ENCODE measurements at regions not wholly inside any gene's neighbourhood (a gene's known extent, or its start where the extent isn't known, plus 50 kb on each side); places are given as distances from the start of the nearest gene placed in this dataset.

DNA sequence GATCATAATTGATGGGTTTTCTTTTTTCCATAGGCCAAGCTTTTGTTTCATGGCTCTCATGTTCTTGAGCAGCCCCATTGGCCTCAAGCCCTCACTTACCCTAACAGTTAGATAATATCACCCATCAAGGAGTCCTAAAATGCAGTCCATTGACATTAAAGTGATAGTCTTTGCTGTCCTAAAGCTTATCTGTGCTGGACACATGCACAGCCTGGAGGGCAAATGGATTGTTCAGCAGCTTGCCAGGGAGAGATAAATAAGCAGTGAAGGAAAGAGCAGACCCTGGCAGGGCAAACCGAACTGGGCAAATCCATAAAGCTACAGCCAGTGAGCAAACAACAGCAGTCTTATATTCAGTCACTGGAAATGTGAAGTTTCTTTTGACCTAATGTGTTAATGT, 199.6 kb upstream of the MID1 start:
- Mint-ChIP-seq H3K27me3 (no peaks in the 10 kb centered on the region), H3K9me3 (no peaks in the 10 kb centered on the region), H3K4me3 (no peak overlapping the region), H3K4me1 (no peaks in the 10 kb centered on the region), H3K36me3 (ENCODE audit: low read depth) (no peaks in the 10 kb centered on the region), H3K27ac (no peak overlapping the region)
- ATAC-seq (ENCODE audit: low read depth) (no peak), DNase-seq (no peak)
- TF ChIP-seq, protein P1, sequence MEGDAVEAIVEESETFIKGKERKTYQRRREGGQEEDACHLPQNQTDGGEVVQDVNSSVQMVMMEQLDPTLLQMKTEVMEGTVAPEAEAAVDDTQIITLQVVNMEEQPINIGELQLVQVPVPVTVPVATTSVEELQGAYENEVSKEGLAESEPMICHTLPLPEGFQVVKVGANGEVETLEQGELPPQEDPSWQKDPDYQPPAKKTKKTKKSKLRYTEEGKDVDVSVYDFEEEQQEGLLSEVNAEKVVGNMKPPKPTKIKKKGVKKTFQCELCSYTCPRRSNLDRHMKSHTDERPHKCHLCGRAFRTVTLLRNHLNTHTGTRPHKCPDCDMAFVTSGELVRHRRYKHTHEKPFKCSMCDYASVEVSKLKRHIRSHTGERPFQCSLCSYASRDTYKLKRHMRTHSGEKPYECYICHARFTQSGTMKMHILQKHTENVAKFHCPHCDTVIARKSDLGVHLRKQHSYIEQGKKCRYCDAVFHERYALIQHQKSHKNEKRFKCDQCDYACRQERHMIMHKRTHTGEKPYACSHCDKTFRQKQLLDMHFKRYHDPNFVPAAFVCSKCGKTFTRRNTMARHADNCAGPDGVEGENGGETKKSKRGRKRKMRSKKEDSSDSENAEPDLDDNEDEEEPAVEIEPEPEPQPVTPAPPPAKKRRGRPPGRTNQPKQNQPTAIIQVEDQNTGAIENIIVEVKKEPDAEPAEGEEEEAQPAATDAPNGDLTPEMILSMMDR (IDR thresholded peaks at IDR 0.05): no peak
- ChIA-PET CTCF (no interaction called here), POLR2A (no interaction called here)
- intact Hi-C loops (cut with micrococcal nuclease): no loop called here

DNA sequence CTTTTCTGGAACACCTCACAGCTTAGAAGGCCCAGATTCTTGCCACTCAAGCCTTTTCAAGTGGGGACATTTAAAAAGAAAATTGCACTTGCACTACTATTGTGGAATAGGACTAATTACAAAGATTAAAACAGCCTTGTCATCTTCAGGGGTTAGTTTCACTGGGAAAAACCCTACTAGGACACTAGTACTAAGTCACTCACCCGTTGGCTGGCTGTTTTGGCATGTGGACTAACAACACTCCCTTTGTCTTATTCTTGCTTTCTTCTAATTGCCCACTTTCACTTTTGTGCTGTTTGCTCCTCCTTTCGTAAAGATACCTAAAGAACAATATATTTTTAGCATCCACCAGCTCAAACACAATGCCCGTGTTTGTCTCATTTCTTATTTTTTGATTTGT, 200.9 kb upstream of the MID1 start:
- DNase-seq: no peak
- POLR2A ChIA-PET: no interaction called here
- Mint-ChIP-seq H3K27me3 (no peaks in the 10 kb centered on the region), H3K4me3 (no peak overlapping the region), H3K4me1 (no peaks in the 10 kb centered on the region), H3K36me3 (ENCODE audit: low read depth) (no peaks in the 10 kb centered on the region), H3K9me3 (no peaks in the 10 kb centered on the region), H3K27ac (no peak overlapping the region)
- intact Hi-C loops (cut with micrococcal nuclease): no loop called here
- no peak for ATAC-seq (ENCODE audit: low read depth)
- TF ChIP-seq, protein P1 (IDR thresholded peaks at IDR 0.05): no peak
- CTCF ChIA-PET: no interaction called here

DNA sequence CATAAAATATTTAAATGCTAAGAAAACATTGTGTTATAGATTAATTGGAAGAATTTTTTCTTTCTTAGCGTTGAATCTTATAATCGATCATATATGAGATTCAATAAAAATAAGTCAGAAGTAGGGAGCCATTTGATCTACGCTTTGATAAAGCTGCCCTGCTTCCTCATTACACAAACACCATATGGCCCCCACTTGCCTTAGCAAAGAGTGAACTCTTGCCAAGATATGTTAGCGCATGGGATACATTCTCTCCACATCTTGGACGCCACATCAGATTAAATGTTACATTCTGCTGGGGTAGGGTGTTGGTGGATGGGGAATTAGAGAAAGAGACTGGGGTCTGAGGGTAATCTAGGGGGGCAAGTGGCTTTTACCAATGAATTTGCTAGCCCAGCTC, 207.7 kb upstream of the MID1 start:
- no peaks in the 10 kb centered on the region for H3K4me1 Mint-ChIP-seq
- POLR2A ChIA-PET: no interaction called here
- intact Hi-C loops (cut with micrococcal nuclease): no loop called here

DNA sequence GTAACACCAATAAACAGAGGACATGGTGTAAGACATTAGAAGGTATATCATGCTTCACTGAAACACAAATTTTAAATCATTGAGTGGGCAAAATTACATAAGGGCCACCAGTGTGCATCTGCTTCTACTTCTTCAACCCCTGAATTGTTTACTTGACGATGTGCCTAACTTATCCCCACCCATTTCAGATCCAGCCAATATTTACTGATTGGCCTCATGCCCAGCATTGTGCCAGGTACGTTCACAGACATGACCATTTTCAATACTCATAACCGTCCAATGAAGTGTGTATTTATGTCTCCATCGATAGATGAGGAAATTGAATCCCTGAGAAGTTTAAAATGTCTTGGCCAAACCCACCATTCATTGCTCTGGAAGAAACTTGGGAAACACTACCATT, 208.3 kb upstream of the MID1 start:
- CTCF ChIA-PET: no interaction called here
- POLR2A ChIA-PET: no interaction called here
- Mint-ChIP-seq H3K4me1 (no peaks in the 10 kb centered on the region), H3K36me3 (ENCODE audit: low read depth) (no peaks in the 10 kb centered on the region), H3K4me3 (no peak overlapping the region), H3K27me3 (no peaks in the 10 kb centered on the region), H3K27ac (no peak overlapping the region), H3K9me3 (no peaks in the 10 kb centered on the region)
- ATAC-seq (ENCODE audit: low read depth) (no peak), DNase-seq (no peak)
- TF ChIP-seq, protein P1 (IDR thresholded peaks at IDR 0.05): no peak
- intact Hi-C loops (cut with micrococcal nuclease): no loop called here

More for the DNA sequence above, 207.7 kb upstream of the MID1 start:
- H3K9me3 Mint-ChIP-seq: no peaks in the 10 kb centered on the region
- TF ChIP-seq, protein P1 (IDR thresholded peaks at IDR 0.05): no peak
- no peaks in the 10 kb centered on the region for H3K36me3 Mint-ChIP-seq (ENCODE audit: low read depth)
- H3K27ac Mint-ChIP-seq: no peak overlapping the region
- ATAC-seq (ENCODE audit: low read depth) (no peak), DNase-seq (no peak)
- H3K4me3 Mint-ChIP-seq: no peak overlapping the region
- CTCF ChIA-PET: no interaction called here
- H3K27me3 Mint-ChIP-seq: no peaks in the 10 kb centered on the region

DNA sequence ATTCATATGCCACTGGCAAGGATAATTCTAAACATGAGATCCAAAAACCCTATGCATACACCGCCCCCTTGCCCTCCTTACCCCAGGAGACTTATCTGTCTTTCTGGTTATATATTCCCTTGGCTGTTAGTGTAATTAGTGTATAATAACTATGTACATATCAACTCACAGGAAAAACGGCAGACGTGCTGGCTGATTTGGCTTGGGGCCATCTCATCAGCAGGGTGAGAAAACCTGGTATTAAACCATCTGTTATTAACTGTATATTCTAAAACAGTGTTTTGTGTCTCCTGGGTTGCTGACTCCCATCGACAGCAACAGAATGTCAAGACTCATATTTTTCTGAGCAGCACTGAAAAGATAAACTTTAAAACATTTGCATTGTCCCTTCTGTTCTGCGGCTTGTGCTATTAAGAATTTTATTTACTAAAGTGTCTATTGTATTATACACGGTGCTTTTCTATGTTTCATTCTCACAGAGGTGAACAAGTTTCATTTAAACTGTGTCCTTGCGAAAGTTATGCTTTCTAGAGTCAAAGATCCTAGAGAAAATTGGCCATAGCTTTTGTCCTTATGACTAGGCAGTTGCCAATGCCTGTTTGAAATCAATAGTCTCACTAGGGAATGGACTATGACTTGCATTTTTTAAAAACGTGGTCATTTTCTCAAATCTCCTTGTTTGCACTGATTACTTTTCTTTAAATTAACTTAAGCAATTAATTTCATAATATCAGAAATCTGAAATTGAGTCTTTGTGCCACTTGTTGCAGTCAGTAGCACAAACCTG, 211.5 kb upstream of the MID1 start:
- no peak overlapping the region for H3K27ac Mint-ChIP-seq
- ChIA-PET POLR2A (no interaction called here), CTCF (no interaction called here)
- TF ChIP-seq, protein P1 (IDR thresholded peaks at IDR 0.05): no peak
- intact Hi-C loops (cut with micrococcal nuclease): no loop called here
- H3K4me1 Mint-ChIP-seq: no peaks in the 10 kb centered on the region
- no peaks in the 10 kb centered on the region for H3K27me3 Mint-ChIP-seq
- H3K9me3 Mint-ChIP-seq: no peaks in the 10 kb centered on the region
- no peak overlapping the region for H3K4me3 Mint-ChIP-seq
- DNase-seq (no peak), ATAC-seq (ENCODE audit: low read depth) (no peak)
- H3K36me3 Mint-ChIP-seq (ENCODE audit: low read depth): no peaks in the 10 kb centered on the region
